ENCODE measurements at regions not wholly inside any gene's neighbourhood (a gene's known extent, or its start where the extent isn't known, plus 50 kb on each side); places are given as distances from the start of the nearest gene placed in this dataset.

GRCh38 chr14:58942516-58942915 is 246.0 kb upstream of the DAAM1 start:
- no peak for DNase-seq (ENCODE audit: extremely low read depth in 1 of 2, low read depth in 1 of 2)

- DNase-seq (ENCODE audit: extremely low read depth in 1 of 2, low read depth in 1 of 2), result no peak
Observed at GRCh38 chr14:58944343-58944967, 244.0 kb upstream of the DAAM1 start.

- DNase-seq (ENCODE audit: extremely low read depth in 1 of 2, low read depth in 1 of 2), result no peak
Observed at GRCh38 chr14:58944968-58945356, 243.5 kb upstream of the DAAM1 start.

DNA sequence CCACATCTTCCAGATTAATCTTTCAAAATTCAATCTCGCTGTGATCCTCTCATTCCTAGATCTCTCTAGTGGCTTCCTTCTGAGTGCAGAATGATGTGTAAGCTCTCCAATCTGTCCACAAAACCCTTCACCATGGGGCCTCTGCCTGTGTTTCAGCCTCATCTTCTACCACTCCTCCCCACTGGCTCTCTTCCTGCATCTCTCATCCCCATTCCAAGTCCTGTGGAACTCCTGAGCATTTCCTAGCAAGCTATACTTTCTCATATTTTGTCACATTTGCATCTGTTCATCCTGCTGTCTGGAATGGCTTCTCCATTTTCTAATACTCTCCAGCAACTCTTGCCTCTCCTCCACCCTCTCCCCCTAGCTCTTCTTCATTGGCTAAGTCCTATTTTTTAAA is 242.0 kb upstream of the DAAM1 start:
- no peak for DNase-seq (ENCODE audit: extremely low read depth in 1 of 2, low read depth in 1 of 2)

GRCh38 chr14:58947156-58947555 is 241.3 kb upstream of the DAAM1 start:
- no peak for DNase-seq (ENCODE audit: extremely low read depth in 1 of 2, low read depth in 1 of 2)

DNA sequence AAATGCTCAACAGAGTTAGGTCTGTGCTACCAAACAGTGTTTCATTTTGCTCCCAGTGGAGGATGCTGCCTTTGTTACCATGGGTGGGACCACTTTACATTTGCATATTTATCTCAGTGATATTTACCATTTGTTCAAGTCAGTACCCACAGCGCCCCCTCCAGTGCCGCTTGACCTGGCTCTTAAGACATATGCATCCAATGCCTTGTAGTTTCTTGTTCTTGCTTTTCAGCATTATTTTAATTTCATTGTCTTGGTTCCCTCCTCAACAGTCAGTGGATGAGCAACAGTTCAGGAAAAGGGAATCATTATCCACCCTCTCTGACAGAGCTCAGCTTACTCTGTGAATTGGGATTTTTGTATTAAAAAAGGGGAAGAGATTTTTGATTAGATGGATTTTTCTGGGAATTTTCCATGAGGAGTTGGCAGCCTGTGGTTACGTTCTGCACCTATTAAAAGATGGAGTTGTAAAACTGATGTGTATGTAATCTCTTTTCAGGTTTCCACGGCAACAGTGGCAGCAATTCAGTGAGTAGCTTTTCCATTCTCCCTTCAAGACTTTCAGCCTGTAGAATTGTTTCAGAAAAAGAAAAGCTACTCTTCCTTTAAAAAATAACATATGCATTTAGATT is 240.5 kb upstream of the DAAM1 start:
- DNase-seq (ENCODE audit: extremely low read depth in 1 of 2, low read depth in 1 of 2), result no peak

GRCh38 chr14:58950555-58950954 is 237.9 kb upstream of the DAAM1 start:
- DNase-seq (ENCODE audit: extremely low read depth in 1 of 2, low read depth in 1 of 2), result no peak

DNA sequence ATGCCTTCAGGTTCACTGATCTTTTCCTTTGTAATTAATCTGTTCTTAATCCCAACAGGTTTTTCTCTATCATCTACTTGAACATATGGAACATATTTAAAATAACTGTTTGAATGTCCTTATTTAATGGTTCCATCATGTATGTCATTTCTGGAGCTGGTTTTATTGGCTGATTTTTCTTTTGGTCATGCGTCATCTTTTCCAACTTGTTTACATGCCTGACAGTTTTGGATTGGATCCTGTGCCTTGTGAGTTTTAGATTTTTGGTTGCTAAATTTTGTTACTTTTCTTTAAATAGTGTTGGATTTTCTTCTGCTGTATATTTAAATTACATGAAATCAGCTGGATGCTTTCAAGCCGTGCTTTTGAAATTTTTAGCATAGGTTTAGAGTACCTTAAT is 237.3 kb upstream of the DAAM1 start:
- DNase-seq (ENCODE audit: extremely low read depth in 1 of 2, low read depth in 1 of 2), result no peak

- DNase-seq (ENCODE audit: extremely low read depth in 1 of 2, low read depth in 1 of 2), result no peak
Observed at GRCh38 chr14:58954052-58954451, 234.4 kb upstream of the DAAM1 start.

DNA sequence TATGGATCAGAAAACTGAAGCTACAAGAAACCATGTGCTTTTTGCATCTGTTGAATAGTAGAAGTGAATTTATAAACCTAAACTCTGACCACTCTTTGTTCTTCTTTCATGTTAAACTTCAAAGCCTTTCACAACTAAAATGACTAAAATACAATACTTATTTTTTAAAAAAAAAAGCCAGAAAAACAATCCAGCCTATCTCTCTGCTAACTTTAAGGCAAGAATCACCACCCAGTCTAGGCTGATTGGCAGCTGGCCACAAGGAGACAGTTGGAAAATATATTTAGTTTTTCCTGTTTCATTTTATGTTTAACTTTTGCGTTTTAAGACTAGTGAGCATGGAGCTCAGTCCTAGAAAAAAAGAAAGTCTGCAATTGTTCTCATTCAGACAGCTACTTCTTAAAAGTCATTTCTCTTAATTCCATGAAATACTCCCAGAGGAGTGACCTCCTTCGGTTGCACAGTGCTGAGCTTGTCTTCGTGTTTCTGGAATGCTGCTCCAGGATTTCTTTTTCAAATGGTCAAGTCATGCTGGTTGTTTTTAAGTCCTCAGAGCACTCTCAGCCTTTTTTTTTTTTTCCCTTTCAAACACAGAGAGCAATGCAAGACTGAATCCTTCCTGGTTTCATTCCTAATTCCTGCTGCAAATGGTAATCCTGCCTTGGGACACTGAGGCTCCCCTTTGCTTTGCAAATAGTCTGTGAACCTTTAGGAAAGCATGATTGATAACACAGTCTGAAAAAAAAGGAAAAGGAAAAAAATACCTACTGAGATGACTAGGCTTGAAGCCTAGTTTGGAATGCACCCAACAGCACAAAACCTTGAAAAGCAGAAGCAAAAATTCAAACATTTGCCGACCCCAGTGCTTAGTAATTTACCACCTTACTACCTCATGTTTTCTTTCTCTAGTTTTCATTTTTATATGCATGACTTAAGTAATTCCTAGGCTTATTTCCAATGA is 233.3 kb upstream of the DAAM1 start:
- DNase-seq (ENCODE audit: extremely low read depth in 1 of 2, low read depth in 1 of 2), result no peak

- no peak for DNase-seq (ENCODE audit: extremely low read depth in 1 of 2, low read depth in 1 of 2)
Observed at GRCh38 chr14:58961045-58961731, 227.3 kb upstream of the DAAM1 start.

GRCh38 chr14:58963873-58964597 is 224.4 kb upstream of the DAAM1 start:
- no peak for DNase-seq (ENCODE audit: extremely low read depth in 1 of 2, low read depth in 1 of 2)

GRCh38 chr14:58964598-58964928 is 223.9 kb upstream of the DAAM1 start:
- no peak for DNase-seq (ENCODE audit: extremely low read depth in 1 of 2, low read depth in 1 of 2)

DNA sequence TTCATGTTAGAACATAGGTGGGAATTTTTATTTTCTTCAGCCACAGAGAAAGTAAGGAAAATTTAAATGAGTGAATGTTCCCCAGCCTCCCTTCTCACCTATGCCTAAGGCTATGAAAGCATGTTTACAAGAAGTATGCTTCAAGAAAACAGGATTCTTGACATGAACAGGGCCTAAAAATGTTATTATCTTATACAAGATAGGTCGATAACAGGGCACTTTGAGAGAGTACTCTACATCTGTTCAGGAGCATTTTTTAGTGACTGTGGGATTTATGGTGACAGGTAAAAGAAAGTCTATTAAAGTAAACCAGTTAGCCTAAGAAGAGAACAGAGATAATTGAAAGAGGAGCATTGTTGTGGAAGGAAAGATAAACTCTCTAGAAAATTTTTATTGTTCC is 222.9 kb upstream of the DAAM1 start:
- DNase-seq (ENCODE audit: extremely low read depth in 1 of 2, low read depth in 1 of 2), result no peak

DNA sequence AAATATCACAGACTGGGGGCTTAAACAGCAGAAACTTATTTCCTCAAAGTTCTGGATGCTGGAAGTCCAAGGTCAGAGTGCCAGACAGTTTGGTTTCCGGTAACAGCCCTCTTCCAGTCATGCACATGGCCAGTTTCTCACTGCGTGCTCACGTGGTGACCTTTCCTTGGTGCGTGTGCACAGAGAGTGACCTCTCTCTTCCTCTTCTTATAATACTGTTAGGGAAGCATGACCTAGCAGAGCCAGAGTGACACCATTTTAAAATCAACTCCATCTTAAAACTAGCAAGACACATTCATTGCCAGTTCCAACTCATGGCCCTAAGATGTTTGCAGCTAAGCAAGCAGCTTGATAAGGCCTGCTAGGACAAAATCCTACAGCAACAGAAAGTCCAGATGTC is 221.5 kb upstream of the DAAM1 start:
- DNase-seq (ENCODE audit: extremely low read depth in 1 of 2, low read depth in 1 of 2), result no peak

DNA sequence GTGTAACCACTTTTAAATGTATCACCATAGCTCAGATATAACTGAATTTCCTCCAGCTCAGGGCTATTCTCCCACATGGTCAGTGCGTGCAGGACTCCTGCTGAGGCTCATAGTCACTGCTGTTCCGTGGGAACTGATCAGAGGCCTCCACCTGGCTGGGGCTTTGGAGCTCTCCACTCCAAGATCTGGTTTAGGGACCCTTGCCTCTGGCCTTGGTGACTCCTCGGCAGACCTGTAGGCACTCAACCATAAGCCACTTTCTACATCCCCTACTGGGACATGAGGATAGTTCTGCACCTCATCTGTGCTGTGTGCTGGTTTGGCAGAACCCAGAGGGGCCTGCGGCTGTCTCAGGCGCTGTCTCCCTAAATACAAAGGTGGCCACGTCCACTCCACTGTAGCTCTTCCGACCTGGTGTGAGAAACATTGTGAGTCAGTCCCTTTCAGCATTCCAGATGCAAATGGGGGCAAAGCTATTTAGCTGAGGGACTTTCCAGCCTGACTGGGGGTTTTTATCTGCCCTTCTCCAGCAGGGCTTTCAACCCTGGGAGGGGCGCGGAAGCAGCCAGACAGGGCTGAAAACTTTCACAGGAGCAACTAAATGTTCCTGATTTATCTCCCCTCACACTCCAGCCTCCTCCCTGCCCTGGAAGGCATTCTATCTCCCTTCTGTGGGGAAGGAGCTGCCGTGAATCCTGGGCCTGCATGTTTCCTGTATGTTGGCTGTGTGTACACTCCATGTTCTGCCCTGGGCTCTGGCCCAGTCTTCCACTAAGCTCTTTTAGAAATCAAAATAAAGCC is 218.3 kb upstream of the DAAM1 start:
- DNase-seq (ENCODE audit: extremely low read depth in 1 of 2, low read depth in 1 of 2), result no peak

- no peak for DNase-seq (ENCODE audit: extremely low read depth in 1 of 2, low read depth in 1 of 2)
Observed at GRCh38 chr14:58972233-58973017, 216.0 kb upstream of the DAAM1 start.

GRCh38 chr14:58977366-58977765 is 211.1 kb upstream of the DAAM1 start:
- no peak for DNase-seq (ENCODE audit: extremely low read depth in 1 of 2, low read depth in 1 of 2)

DNA sequence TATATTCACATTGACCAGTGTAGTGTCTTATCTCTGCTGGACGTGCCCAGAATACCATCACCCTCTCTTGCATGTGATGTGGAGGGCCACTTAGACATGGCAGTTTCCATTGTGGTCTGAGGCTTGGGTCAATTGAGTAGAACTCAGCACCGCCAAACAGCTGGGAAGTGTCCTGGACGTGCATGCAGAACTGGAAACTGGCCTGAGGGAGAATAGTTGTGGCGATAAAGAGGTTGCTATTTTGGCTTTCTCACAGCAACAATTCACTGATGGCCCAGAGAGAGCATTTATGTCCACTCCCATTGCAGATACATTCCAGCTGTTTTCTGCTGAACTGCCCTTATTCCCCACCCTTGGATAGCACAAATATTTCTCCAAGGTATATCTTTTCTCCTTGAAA is 210.1 kb upstream of the DAAM1 start:
- no peak for DNase-seq (ENCODE audit: extremely low read depth in 1 of 2, low read depth in 1 of 2)

All from stimulated activated CD8-positive, alpha-beta memory T cell treated with anti-CD3 and anti-CD28 coated beads, Interleukin-7, amount 100 ng/mL, for 48 hours (primary cell).